ENCODE measurements at regions not wholly inside any gene's neighbourhood (a gene's known extent, or its start where the extent isn't known, plus 50 kb on each side); places are given as distances from the start of the nearest gene placed in this dataset.
"Not testable (repeated sequence)": the region's sequence is repeated elsewhere in the genome, so short reads cannot be mapped to it uniquely, and the experiment has no call there.

DNA sequence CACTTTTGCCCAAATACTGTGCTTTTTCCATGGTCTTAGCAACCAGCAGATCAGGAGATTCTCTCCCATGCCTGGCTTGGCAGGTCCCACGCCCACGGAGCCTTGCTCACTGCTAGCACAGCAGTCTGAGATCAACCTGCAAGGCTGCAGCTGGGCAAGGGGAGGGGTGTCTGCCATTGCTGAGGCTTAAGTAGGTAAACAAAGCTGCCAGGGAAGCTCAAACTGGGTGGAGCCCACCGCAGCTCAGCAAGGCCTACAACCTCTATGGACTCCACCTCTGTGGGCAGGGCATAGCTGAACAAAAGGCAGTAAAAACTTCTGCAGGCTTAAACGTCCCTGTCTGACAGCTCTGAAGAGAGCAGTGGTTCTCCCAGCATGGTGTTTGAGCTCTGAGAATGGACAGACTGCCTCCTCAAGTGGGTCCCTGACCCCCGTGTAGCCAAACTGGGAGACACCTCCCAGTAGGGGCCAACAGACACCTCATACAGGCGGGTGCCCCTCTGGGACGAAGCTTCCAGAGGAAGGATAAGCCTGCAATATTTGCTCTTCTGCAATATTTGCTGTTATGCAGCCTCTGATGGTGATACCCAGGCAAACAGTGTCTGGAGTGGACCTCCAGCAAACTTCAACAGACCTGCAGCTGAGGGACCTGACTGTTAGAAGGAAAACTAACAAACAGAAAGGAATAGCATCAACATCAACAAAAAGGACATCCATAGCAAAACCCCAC, 132.8 kb upstream of the STARD13 start:
- not testable (repeated sequence) for DNase-seq

DNA sequence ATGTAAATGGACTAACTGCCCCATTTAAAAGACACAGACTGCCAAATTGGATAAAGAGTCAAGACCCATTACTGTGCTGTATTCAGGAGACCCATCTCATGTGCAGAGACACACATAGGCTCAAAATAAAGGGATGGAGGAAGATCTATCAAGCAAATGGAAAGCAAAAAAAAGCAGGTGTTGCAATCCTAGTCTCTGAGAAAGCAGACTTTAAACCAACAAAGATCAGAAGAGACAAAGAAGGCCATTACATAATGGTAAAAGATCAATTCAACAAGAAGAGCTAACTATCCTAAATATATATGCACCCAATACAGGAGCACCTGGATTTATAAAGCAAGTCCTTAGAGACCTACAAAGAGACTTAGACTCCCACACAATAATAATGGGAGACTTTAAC, 134.6 kb upstream of the STARD13 start:
- not testable (repeated sequence) for DNase-seq

DNA sequence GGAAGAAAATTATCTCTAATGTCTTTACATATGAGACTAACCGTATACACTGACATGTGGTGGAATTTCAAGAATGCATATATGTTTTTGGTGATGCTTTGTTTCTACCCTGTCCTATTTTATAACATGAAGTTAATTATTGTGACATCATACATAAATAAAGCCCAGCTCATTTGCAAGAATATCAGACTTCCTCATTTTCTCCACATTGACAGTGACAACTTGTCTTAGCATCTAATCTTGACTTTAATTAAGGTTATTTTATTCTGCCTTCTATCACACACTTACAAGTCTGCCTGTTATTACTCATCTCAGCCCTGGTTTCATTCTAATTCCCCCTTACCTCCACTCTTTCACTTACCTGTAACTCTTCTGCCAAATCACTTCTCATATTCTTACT, 140.6 kb upstream of the STARD13 start:
- no peak for DNase-seq

DNA sequence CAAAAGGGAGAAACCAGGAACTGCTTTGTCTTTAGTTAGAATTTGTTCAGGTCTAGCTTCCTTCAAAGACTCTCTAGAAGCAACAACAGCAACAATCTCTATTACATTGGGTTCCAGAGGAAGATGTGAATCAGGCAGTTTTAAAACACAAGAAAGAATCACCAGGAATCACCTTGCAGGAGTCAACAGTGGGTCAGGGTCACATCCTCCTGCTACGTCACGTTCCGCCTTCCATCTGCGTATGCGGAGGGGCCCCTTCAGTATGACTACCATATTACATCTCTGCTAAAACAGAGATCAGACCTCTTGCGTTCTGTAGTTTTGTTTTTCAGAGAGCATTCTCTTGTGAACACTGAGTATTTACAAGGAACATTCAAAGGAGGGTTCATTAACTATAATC, 147.8 kb upstream of the STARD13 start:
- DNase-seq: no peak

DNA sequence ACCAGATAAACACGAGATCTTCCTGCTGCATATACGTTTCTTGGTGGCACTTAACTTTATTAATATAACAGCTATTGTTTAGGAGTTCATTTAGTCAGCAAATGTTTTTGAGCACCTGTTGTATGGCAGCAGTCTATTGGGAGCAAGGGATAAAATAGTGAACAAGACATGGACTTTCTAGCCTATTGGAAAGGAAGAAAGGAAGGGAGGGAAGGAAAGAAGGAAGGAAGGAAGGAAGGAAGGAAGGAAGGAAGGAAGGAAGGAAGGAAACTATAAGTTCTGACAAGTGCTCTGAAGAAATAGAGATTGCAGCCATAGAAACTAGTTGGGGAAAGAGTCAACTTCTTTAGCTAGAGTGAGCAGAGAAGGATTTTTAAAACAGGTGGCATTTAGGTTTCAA, 149.1 kb upstream of the STARD13 start:
- no peak for DNase-seq

DNA sequence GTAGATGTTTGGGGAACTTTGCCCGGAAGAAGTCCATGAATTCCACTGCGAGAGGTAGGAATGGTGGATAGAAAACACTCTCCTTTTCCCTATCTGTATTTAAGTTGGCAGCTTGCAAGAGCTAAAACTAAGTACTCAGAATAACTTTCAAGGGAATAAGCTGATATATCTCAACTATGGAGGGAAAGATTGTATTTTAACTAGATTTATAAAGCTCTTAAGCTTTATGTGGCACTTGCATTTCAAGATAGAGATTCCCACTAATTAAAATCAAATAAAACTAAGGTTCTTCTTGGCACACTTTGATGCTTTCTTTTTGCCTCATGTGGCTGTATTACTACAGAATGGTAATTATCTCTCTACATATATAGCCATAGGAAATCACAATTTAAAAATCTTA, 149.7 kb upstream of the STARD13 start:
- DNase-seq: no peak

DNA sequence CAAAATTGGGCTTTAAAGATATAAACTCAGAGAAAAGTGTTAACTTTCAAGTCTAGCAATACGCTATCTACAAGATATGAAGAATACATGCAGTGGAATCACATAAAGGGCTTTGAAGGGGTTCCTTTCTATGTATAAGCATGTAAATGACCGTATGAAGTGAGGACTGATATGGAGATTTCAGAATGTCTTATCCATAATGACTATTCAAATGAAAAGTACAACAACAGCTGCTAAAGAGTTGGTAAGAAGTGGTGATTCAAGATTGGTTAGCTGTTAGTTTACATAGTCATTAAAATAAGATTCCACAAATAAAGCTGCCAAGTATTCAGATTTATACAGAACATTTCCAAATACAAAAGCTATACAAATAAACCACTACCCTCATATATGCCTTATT, 153.4 kb upstream of the STARD13 start:
- DNase-seq: no peak

DNA sequence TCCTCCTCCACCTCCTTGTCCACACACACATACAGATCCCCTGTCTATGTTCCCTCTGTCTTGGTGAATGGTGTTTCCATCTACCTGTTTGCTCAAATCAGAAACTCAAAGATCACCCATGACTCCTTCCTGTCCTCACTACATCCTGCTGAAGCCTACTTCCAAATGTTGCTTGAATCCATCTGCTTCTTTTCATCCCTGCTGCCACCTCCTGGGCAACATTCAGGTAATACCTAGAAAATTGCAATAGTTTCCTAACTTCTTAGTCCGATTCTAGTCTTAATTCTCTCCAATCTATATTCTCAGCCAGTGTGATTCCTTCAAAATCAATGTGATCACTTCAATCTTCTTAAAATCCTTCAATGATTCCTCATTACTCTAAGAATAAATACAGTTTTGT, 155.5 kb upstream of the STARD13 start:
- no peak for DNase-seq

DNA sequence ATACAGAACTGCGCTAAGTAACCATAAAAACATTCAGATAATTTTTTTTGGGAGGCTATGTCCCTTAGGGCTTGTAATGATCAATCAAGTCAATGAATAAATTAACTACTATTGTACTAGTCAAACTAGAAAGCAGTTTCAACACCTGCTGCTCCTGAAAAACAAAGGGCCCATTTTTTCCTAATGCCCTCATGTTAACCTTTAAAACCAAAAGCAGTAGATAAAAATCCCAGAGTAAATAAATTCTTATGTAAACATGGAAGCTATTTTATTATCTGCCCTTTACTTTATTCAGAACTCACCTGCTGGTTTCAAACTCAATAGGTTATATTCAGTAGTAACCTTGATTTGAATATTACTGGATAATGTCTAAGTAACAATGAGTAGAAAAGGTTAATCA, 159.5 kb upstream of the STARD13 start:
- DNase-seq: no peak

DNA sequence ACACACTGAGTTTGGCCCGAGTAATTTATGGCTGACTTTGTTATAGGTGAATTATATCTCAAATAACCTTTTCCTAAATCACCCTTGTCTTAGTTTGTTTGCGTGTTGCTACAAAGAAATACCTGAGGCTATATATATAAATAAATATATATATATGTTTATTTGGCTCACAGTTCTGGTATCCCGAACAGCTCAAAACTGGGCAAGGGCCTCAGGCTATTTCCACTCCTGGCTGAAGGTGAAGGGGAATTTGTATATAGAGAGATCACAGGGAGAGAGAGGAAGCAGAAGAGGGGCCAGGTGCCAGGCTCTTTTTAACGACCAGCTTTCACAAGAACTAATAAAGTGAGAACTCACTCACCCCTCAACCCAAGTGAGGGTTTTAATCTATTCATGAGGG, 159.9 kb upstream of the STARD13 start:
- no peak for DNase-seq

DNA sequence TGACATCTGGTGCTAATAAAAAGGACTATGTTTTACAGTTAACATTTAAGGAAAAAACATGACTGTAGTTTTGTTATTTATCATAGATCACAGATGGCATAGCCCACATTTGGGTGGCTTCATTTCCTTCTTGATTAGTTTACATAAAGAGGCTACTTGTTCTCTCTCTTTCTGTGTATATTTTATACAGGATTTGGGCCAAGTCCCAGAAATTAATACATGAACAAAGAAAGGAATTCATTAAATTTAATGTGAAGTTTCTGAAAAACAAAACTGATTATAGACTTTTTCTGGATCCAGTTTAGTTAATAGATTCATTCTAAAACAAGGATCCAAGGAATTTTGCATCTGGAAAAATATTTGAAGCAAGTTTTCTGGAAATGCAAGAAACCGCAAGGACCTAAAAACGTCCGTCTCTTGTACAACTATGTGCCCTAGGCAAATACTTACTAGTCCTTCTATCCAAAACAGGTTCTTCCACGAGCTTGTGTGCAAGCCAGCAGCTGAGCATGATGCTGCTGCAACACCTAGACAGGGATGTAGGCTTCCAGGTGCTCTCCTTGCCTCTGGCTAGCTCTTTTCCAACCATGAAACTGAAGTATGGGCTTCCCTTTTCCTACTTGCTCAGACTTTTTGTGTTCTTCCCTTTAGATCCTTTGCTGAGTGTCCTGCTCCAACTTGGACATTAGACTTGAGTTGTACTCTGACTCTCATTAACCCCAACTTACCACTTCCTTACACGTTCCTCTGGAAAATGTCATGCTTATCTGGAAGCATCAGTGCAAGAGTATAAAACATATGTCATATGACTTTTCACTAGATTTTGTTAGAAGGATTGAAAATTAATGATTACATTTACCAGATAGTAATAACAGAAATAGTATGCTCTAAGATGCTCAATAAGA, 161.5 kb upstream of the STARD13 start:
- DNase-seq: no peak

DNA sequence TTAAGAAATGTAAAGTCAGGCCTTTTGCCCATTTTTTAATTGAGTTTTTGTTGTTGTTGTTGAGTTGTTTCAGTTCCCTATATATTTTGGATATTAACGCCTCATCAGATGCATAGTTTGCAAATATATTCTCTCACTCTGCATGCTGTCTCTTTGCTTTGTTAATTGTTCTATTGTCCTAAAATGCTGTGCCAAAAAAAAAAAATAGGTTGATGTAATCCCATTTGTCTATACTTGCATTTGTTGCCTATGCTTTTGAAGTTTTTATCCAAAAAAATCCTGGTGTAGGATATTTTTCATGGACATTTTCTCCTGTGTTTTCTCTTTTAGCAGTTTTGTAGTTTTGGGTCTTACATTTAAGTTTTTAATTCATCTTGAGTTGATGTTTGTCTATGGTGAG, 163.3 kb upstream of the STARD13 start:
- no peak for DNase-seq

DNA sequence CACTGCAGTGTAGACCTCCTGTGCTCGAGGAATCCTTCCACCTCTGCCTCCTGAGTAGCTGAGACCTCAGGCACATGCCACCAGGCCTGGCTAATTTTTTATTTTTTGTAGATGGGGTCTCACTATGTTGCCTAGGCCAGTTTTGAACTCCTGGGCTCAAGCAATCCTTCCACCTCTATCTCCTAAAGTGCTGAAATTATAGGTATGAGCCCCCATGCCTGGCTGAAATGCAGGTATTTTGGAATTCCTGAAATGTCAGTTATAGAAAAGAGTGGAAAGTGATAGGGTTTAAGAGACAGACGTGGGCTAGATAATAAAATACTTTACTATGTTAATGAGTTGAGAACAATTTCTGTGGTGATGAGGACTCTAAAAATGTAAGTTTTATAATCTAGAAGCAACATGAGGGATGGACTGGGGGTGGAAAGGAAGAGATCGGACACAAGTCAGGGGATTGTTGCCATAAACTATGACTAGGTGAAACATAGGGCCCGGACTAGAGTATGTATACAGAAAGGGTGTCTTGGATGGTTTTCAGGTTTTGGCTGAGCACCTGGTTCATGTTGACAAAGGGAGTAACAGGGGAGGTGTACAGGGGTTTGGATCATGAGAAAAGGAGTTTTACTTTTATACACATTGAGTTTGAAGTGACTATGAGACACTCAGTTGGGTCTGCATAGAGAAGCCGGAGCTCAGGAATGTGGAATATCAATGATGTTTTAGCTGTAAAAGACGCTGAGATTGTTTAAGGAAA, 165.6 kb upstream of the STARD13 start:
- no peak for DNase-seq

DNA sequence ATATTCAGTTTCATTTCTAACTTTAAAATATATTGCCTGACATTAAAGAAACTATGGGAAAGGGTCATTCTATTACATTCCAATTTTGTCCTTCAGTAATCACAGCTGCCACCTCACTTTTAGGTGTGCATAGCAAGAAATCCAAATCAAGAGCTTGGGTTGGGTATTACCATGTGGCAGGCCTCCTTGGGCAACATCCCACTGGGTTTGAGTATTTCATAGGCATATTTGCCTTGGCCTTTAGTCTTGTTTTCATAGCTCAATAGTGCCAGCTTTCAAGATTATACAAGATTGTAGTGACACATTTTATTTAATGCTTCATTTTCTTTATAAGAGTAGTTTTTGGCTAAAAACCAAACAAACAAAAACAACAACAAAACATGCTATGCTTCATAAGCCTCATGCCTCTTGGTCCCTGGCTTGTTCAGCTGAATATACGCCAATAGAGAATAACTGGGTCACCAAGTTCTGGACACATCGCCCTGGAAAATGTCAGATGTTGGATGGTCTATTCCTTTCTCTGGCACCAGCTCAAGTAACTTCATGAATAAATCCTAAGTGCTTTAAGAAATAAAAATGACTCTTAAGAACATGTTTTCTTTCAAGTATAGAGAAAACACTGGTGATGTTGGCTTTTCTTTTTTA, 167.4 kb upstream of the STARD13 start:
- no peak for DNase-seq

DNA sequence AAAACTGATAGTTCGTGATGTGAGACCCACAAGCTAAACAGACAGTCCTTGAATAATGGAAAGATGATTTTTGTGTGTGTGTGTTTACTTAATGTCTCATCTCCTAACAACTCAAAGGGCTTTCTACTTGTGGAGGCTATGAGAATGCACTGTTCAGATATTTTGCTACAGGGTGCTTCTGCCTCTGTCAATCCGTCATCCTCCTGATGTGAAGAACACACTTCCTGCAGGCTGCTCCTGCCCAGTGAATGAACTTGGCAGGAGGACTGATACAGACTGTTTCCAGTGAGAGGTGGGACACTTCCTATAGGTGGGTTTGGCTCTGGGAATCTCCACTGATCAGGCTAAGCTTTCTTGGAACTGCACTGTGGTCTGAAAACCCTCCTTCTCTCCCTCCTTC, 168.4 kb upstream of the STARD13 start:
- DNase-seq: no peak

DNA sequence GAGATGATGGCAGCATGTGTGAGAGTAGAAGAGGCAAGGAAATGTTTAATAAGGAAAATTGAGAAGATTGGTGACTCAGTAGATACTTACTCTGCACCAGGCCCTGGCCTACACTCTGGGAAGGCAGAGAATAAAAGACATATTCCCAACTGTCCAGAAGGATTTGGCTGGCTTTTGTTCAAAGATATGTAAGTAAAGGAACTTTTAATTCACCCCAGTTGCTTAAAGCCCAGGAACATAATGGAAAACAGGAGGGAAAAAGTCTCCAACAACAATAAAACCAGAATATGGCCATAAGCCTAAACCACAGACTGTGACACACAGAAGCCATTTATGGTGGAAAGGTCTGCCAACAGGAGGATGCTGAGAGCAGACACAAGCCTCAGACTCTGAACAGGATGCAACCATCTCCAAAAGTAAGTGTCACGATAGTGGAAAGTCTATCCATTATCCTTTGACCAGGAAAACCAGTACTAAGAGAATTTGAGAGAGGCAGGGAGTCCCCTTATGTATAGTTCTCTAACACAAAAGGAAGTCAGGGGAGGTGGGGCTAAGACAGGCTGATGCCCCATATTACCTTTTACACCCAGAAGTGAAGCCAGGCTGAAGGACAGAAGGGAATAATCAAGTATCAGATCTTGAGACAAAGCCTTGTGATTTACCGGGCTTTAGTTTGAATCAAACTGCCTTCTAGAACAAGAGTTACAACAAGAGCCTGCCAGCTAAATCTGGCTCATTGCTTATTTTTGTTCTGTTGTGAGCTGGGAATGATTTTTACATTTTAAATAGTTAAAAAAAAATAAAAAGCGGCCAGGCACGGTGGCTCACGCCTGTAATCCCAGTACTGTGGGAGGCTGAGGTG, 169.5 kb upstream of the STARD13 start:
- DNase-seq: no peak

DNA sequence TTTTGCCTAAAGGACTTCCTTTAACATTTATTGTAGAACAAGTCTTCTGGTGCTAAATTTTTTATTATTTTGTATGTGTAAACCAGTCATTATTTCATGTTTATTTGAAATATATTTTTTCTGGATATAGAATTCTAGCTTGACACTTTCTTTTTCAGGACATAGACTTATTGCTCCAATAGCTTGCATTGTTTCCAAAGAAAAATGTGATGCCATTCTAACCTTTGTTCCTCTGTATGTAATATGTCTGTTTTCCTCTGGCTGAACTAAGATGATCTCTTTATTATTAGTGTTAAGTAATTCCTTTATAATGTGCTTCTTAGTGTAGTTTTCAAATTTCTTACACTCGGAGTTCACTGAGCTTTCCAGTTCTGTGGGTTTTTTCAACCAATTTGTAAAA, 174.1 kb upstream of the STARD13 start:
- no peak for DNase-seq

DNA sequence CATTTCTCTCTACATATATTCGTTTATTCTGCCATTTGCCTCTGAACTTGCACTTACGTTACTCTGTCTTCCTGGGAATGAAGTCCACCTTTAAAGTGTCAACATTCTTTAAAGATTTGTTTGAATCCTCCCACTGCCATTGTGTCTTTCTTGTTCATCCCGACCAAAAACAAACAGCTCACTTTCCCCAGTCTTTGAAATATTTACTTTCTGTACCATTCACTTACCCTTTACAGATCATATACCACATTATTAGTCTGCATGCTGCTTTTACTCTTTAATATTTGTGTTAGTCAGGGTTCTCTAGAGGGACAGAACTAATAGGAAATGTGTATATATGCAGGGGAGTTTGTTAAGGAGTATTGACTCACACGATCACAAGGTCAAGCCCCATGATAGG, 176.6 kb upstream of the STARD13 start:
- DNase-seq: no peak

DNA sequence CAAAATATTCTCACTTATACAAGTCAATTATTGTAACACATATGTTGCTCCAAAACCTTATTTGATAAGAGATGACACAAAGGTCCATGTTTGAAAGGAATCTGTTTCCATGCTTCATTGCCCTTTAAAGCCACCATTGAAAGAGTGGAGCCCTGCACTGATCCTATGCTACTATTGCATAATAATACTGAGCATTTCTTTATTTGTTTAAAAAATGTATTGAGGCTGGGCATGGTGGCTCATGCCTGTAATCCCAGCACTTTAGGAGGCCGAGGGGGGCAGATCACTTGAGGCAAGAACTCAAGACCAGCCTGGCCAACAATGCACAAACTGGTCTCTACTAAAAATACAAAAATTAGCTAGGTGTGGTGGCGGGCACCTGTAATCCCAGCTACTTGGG, 178.8 kb upstream of the STARD13 start:
- no peak for DNase-seq

DNA sequence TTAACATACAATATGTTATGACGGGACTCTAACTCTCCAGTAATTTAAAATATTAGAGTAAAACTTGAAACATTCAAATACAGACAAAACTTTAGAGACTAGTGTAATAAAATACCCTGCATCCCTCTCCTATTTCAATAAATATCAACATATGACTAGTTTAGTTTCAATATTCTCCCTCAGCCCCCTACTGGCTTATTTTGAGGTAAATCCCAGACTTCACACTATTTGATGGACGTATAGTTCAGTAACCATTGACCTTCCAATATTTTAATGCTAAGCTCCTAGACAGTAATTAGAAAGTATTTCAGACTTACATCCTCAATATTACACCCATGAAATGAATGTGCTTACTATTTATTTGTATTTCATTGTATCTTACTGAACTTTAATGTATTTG, 180.7 kb upstream of the STARD13 start:
- no peak for DNase-seq

DNA sequence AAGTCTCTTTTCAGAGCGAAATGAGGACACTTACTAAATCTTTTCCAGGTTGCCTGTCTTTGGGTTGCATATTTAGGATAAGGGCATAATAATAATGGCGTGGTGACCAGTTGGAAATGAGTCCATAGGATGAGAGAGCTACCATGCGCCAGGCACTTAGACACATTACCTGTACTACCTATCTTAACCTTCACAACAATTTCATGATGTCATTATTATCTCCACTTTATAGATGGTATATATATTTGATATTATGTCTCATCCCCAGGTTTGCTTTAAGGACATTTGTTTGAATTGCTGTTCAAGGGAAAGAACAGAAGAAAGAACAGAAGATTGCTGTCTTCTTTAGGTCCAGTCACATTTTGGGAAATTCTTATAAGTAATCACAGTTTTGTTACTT, 182.0 kb upstream of the STARD13 start:
- no peak for DNase-seq

DNA sequence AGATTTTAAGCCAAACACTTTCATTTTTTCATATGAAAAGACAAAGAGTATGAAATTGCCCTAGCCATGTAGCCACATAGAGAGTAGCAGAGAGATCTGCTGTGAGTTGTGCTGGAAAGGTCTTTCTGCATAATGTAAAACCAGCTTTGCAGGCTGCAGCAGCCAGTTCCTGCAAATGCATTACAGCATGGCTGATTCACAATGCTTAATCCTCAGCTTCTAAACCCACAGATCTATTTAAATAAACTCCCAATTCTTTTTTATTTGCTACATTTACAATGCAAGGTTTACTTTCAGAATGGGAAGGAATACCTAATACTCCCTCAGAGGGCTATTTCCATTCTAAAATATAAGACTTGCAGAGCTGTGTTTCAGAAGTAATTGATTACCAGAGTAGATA, 185.6 kb upstream of the STARD13 start:
- no peak for DNase-seq
